Activated CD4-positive, alpha-beta T cell treated with anti-CD3 and anti-CD28 coated beads, Interleukin-10, Interleukin-2, amounts not matched to agents 100 ng/mL and 50 ng/mL, durations not matched to agents 16 hours and 8 hours (primary cell): ENCODE measurements at regions not wholly inside any gene's neighbourhood (a gene's known extent, or its start where the extent isn't known, plus 50 kb on each side); places are given as distances from the start of the nearest gene placed in this dataset.

ENCODE experiments used
- DNase-seq: peaks from one replicate; pipeline ENCODE4 v3.0.0-alpha.2; 2020

DNA sequence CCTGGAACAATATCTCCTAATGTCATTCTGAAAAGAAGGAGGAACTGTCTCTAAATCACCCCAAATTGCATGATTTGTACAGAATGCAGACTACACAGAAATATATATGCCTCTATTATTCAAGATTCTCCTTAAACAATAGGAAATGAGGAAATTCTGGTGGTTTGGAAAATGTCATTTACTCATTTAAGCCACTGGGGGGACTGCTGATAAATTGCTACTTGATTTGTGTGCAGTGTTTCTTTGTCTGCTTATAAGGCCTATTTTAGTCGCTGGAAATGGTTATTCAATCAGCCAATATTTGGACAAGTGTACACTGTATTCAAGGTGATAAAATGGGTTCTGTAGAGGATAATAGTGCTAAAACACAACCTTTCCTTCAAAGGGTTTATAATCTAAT lies 801.9 kb upstream of the CELF4 start:
- DNase-seq, result no peak

DNA sequence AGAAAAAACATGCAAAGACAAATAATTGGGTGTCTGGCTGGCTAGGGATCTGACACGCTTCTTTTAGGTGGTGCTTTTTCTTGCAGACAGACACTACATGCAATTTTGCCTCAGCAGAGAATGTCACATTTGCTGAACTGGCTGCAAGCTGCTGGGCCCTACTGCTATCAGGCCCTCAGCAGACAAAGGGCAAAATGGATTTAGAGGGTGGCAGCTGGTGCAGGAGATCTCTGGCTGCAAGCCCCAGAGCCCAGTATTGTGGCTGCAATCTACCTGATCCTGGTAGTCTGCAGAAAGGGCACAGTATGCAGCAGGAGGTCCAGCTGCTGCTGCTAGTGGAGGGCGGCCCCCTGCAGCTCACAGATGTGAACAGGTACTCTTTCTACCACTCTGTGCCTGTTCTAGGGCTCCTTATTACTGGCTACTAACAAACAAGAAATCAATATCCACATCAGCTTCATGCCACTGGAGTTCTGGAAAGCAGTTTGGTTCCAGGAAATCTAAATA lies 796.7 kb upstream of the CELF4 start:
- no peak for DNase-seq

DNA sequence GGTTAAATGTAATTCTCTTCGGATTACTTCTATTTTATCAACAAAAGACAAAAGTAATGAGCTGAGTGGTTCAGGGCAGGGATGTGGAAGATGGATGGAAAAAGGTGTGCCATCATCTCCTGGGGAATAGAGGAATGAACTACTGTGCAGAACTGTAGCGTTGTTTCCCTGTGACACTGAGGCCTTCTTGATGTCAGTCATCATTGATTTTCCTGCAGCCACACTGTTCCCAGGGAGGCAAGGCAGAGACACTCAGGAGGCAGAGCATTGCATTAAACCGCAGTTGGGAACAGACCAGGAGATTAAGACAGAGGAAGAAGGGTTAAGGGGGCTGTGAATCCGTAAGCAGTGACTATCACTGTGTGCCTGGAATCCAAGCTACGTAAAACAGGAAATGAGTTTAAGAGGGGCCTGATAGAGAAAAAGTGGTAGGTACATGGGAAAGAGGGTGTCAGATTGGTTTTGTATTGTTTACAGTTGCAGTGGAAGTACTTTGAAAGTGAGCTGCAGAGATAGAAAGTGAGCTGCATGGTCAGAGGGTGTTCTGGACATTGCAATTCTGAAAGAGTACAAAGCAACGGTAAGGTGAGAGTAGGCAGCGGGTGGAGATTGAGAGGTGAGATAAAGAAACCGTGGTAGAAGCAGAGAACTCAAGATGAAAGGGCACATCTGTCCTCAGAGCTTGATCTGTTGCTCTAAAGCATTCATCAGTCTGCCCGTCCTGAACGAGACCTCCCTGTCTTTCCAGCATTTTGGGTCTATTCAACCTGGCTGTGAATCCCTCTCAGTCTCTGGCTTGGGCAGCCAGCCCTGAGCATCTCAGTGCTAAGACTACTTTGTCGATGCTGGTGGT lies 793.4 kb upstream of the CELF4 start:
- no peak for DNase-seq

GRCh38 chr18:38353149-38353548 lies 787.6 kb upstream of the CELF4 start:
- no peak for DNase-seq

- no peak for DNase-seq
Measured at GRCh38 chr18:38350141-38350540, 784.5 kb upstream of the CELF4 start.

DNA sequence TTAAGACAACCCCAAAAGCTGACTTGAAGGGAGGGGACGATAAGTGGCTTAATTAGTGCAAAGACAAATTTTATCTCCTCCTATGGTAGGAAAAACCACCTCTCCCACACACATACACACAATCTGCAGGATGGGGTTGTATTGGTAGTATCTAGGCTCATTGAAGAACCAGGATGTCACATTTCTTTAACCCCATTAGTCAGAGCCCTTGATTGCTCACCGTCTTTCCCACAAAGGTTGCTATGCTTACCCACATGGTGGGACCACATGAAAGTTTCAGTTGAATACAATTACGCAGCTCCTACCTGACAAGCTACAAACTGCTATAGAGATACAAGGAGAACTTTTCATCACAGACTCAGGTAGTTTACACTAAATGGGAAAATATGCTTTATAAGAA lies 765.0 kb upstream of the CELF4 start:
- peak; percentile 12 for DNase-seq

DNA sequence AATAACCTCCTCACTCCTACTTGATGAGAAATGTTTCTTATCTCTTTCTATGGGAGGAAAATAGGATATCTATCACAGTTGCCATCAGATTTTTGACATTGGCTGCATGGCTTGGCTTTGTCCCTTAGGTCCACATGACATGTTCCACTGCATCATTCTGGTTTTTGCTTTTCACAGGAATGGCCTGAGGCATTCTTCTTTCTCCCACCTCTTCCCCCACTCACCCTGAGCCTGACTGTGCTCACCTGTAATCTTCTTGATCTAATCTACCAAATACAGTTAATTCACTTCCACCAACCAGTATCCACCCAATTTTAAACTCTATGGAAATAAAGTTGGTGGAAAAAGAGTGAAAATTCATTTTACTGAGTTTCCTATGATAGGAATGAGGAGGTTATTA lies 763.5 kb upstream of the CELF4 start:
- DNase-seq, result no peak

- no peak for DNase-seq
Measured at GRCh38 chr18:38322206-38322605, 756.6 kb upstream of the CELF4 start.

DNA sequence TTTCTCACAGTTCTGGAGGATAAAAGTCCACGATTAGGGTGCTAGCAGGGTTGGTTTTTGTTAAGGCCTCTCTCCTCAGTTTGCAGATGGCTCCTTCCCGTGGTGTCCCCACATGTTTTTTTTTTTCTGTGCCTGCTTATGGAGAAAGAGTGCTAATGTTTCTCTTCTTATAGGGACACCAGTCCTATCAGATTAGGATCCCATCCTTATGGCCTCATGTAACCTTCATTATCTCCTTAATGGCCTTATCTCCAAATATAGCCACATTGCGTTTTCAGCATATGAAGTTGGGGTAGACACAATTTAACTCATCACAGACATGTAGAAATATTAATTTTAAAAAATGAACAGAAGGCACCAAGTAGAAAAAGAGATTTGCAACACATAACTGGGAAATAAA lies 755.7 kb upstream of the CELF4 start:
- no peak for DNase-seq

DNA sequence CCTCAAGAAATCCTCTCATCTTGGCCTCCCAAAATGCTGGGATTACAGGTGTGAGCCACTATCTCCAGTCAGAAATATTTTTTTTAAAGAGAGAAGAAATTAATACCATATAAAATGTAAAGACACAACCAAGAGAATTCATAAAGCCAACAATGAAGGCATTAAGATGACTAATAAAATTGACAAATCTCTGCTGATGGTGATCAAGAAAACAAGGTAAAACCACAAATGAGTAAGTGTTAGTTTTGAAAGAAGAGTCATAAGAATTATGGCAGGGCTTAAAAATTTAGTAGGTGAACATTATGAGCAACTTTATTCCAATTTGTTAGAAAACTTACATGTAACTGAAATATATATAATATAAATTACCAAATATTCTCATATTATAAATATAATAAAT lies 752.8 kb upstream of the CELF4 start:
- DNase-seq, result no peak

DNA sequence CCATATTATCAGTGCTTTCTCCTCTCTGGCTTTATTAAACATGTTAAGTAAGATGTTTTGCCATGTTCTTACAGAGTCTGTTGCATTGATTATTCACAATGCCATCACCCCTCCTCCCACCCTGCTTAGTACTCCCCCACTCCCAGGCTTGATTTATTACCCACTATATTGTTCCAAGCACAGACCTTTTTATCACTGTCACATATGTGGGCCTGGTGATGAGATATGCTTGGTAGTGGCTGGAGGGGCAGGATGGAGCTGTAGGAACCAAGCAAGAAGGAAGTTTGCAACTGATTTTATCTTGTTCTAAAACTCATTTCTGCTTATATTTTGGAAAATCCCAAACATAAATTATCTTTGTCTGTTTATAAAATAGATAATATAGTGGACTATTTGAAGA lies 748.2 kb upstream of the CELF4 start:
- no peak for DNase-seq

- no peak for DNase-seq
Measured at GRCh38 chr18:38312532-38312931, 746.9 kb upstream of the CELF4 start.

- no peak for DNase-seq
Measured at GRCh38 chr18:38310936-38311335, 745.3 kb upstream of the CELF4 start.

GRCh38 chr18:38307914-38308313 lies 742.3 kb upstream of the CELF4 start:
- DNase-seq, result no peak

GRCh38 chr18:38305961-38306360 lies 740.4 kb upstream of the CELF4 start:
- no peak for DNase-seq

DNA sequence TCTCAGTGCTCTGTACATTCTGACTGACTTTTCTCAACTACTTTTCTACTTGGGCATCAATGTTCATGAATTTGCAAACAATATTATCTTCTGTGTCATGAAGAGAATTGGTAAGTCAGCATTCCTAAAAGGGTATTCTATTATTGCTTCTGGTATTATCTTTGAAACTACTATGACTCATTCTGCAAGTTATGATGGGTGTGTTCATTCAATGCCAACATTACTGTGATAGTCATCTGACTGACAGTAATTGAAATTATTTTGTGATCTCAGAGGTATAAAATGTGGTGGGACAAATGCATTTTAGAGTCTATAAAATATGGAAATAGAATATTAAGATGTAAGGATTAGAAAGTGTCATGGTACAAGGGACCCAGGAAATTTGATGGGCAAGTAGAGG lies 736.0 kb upstream of the CELF4 start:
- no peak for DNase-seq

- no peak for DNase-seq
Measured at GRCh38 chr18:38297910-38298309, 732.3 kb upstream of the CELF4 start.

DNA sequence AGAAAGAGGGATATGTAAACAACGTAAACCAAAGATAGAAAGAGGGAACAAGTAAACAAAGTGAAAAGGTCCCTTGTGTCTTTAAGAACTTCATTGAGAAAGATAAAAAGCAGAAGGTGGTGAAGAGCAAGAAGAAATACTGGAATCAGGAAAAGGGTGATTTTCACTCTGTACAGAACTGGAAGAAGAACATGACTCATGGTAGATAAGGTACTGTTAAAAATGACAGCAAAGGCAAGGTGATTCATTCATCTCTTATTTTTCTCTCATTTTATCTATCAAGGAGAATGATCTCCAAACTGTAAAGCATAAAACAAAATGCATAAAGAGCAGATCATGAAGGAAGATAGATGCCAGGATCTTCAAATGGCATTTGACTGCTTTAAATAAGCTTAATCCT lies 724.6 kb upstream of the CELF4 start:
- no peak for DNase-seq

GRCh38 chr18:38284972-38285371 lies 719.4 kb upstream of the CELF4 start:
- DNase-seq, result no peak

DNA sequence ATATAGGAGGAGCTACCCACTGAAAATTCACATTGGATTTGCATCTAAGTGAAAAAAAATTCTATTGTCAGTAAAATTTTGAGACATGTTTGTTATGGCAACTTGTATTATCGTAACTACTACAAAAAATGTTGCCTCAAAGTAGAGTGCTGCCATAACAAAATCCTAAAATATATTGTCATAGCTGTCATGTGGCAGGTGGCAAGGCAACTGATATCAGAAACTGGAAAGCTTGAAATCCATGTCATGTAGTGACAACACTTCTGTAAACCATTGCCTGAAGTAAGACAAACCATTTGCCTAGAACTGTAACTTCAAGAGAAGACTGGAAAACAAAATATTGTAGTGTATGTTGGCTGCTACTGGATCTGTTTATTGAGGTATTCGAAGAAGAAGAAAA lies 697.5 kb upstream of the CELF4 start:
- DNase-seq, result no peak

DNA sequence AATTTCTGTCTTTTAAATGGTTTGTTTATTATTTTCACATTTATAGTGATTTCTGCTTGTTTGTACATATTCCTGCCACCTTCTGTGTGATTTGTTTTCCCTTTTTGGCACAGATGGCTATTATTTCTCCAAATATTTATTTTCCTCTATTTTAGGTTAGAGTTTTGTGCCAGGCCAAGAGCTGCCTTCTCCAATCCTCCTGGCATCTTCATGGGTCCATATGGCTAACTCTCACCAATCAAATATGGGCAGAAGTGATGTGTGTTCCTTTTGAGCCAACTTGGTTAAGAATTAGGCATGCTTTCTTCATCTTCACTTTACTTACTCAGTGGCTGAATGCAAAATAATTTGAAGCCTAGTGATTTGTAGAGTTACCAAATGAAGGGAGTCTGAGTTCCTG lies 697.1 kb upstream of the CELF4 start:
- DNase-seq, result no peak

DNA sequence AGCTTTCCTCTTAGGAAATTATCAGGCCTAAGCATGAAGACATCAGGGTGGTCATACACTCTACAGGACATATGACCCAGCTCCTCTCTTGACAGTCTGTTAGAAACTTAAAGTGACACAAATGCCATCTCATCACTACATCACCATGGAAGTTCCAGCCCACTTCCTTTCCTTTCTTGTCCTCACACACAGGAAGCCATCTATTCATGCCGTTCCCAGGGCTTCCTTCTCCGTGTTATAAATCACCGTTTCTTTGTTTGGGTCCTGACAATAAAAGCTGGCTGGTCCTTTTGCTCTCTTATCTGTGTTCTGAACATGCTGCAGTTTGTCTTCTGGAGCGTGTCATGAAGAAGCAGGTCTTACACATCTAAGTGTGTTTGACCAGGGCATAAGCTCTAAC lies 692.1 kb upstream of the CELF4 start:
- no peak for DNase-seq

- DNase-seq, result no peak
Measured at GRCh38 chr18:38256366-38256765, 690.8 kb upstream of the CELF4 start.

- DNase-seq, result no peak
Measured at GRCh38 chr18:38250971-38251370, 685.4 kb upstream of the CELF4 start.

GRCh38 chr18:38244480-38244879 lies 678.9 kb upstream of the CELF4 start:
- no peak for DNase-seq
